Adrenal gland (tissue), 9 donors: ENCODE measurements at regions not wholly inside any gene's neighbourhood (a gene's known extent, or its start where the extent isn't known, plus 50 kb on each side); places are given as distances from the start of the nearest gene placed in this dataset.
"Not testable (repeated sequence)": the region's sequence is repeated elsewhere in the genome, so short reads cannot be mapped to it uniquely, and the experiment has no call there.

Source experiments
- DNase-seq, 7 donors: peaks; one replicate each; pipeline ENCODE4 v3.0.0-alpha.2; 2019 to 2020
- H3K27ac ChIP-seq, 5 donors: fragments of 200-600 bp; sonication (generic) in 4 of 5; 1 replicate in 3 of 5; 2 replicates in 2 of 5; pipeline versions ENCODE4 v1.5.1 to v1.8.0; 2016 to 2020; ENCODE audit warnings: mild to moderate bottlenecking in 1 of 5
- H3K27me3 ChIP-seq: fragments of 200-600 bp; 2 replicates; pipeline ENCODE4 v1.8.0; 2021
- H3K36me3 ChIP-seq, 2 donors: fragments of 200-600 bp; replicated peaks in 1 of 2; 1 replicate in 1 of 2; 2 replicates in 1 of 2; pipeline versions ENCODE4 v1.5.1 to v1.8.0; 2018 to 2022
- H3K4me1 ChIP-seq, 2 donors: fragments of 200-600 bp; replicated peaks in 1 of 2; 1 replicate in 1 of 2; 2 replicates in 1 of 2; pipeline versions ENCODE4 v1.5.1 to v1.8.0; 2018 to 2021
- H3K4me3 ChIP-seq, 4 donors: fragments of 200-600 bp; sonication (generic) in 3 of 4; one replicate each; pipeline ENCODE4 v1.5.1; 2016 to 2018
- H3K9me3 ChIP-seq, 3 donors: fragments of 200-600 bp; sonication (generic) in 1 of 3; replicated peaks in 1 of 3; 1 replicate in 2 of 3; 2 replicates in 1 of 3; pipeline versions ENCODE4 v1.5.1 to v1.8.0; 2016 to 2021
- POLR2A ChIP-seq, 2 donors: fragments of 450-650 bp; IDR thresholded peaks; one replicate each; pipeline ENCODE4 v1.6.1; 2017; ENCODE audit warnings: antibody characterized with exemption in 2 of 2, mild to moderate bottlenecking in 2 of 2, moderate library complexity in 1 of 2
- WGBS, 4 donors: extraction: QIAGEN DNeasy Blood & Tissue Kit in 2 of 4; methylation state at CpG; one replicate each; pipeline versions ENCODE4 v1.1.5 to v1.1.7; 2013 to 2017; 5-methylcytosine and 5-hydroxymethylcytosine counted together
- intact Hi-C, 2 donors: fragments of 100-400 bp; cut with DNase I; formaldehyde crosslinking; loops; one replicate each; pipeline versions ENCODE4 v1.14.1 to v1.15.0; 2022 to 2023
- TF ChIP-seq, protein P1 (sequence below), 6 experiments: fragments of 450-650 bp in 4 of 6; fragments of 200-600 bp in 2 of 6; sonication (generic) in 1 of 6; IDR thresholded peaks; 1 replicate in 5 of 6; 2 replicates in 1 of 6; pipeline versions ENCODE4 v1.5.1 to v1.8.0; 2016 to 2021; ENCODE audit warnings: antibody characterized with exemption in 6 of 6, mild to moderate bottlenecking in 2 of 6, moderate library complexity in 1 of 6
- donor health status: healthy with polysubstance abuse.
- donor health status: Bipolar disorder and iron deficiency.
- donor health status: DM: yes; HTN: yes; CAD: no.
- donor health status: DM: no; HTN: no; CAD: no.
- donor health status: DM: no; HTN: no; CAD: no.

DNA sequence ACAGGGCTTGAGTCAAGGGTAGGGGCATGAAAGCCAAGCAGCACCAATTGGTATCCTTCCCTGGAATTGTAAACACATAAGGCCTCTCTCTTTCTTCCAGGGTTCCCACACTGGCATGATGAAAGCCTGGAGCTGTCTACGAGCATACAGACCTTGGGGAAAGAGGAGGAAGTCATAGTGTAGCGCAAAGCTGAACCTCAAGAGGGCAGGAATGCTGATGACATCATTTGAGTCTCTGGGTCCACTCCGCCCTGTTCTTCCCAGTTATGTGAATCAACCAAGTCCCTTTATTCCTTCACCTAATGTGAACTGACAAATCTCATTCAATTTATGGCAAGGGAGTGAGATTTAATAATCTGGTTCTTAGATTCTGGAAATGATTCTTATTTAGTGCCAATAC, 266.4 kb upstream of the NCAM1 start:
- Histone ChIP-seq H3K4me1 (no peaks in the 10 kb centered on the region), H3K36me3 (no peaks in the 10 kb centered on the region), H3K9me3 (no peaks in the 10 kb centered on the region), H3K4me3 (no peak overlapping the region), H3K27ac (no peak overlapping the region), H3K27me3 (peaks cover 3% of the 10 kb centered on the region)
- intact Hi-C loops: no loop called here
- TF ChIP-seq POLR2A (IDR thresholded peaks at IDR 0.05): no peak
- TF ChIP-seq, protein P1, sequence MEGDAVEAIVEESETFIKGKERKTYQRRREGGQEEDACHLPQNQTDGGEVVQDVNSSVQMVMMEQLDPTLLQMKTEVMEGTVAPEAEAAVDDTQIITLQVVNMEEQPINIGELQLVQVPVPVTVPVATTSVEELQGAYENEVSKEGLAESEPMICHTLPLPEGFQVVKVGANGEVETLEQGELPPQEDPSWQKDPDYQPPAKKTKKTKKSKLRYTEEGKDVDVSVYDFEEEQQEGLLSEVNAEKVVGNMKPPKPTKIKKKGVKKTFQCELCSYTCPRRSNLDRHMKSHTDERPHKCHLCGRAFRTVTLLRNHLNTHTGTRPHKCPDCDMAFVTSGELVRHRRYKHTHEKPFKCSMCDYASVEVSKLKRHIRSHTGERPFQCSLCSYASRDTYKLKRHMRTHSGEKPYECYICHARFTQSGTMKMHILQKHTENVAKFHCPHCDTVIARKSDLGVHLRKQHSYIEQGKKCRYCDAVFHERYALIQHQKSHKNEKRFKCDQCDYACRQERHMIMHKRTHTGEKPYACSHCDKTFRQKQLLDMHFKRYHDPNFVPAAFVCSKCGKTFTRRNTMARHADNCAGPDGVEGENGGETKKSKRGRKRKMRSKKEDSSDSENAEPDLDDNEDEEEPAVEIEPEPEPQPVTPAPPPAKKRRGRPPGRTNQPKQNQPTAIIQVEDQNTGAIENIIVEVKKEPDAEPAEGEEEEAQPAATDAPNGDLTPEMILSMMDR (IDR thresholded peaks at IDR 0.05): no peak
- no peak for DNase-seq
- WGBS, 4 donors: 80 to 89% (median 82%) methylated on average over 3 of the region's 3 CpGs

DNA sequence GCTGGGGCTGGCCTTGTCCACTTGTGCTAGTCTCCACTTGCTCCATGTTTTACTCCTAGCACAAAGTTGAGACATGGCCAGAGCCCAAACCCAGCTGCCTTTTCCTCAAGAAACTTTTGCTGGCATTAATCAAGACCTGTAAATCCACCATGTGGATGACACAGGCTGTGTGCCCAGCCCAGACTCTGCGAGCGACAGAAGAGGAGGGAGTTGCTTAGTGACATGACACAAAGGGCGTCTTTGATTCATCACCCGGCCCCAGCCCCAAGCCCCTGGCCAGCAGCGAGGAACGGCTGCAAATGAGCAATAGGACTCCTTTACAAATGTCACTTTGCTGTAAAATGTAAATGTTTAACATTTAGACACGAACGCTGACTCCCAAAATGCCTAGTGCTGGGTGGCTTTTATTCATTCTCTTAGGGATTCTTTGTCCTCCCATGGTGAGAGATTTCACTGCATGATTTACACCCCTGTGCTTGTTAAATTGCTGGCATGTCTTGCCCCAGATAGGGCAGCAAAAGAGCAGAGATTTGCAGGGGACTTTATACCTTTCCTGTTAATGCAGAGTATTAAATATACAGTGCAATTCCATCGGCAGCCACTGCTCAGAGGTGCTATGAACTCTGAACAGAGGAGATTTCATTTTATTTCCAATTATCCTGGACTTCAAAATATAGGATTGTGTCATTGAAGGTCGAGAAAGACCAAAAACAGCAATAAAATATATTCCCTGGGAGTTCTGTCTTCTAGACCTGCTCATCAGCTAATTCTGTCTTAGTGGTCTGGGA, 263.6 kb upstream of the NCAM1 start:
- H3K9me3 ChIP-seq: no peaks in the 10 kb centered on the region
- peaks cover 3% of the 10 kb centered on the region for H3K27me3 ChIP-seq
- TF ChIP-seq POLR2A (IDR thresholded peaks at IDR 0.05): no peak
- TF ChIP-seq, protein P1 (IDR thresholded peaks at IDR 0.05): peak in 4 of 6 experiments; percentile 3 to 19 (median 14)
- H3K27ac ChIP-seq: no peak overlapping the region
- no peak overlapping the region for H3K4me3 ChIP-seq
- H3K4me1 ChIP-seq: no peaks in the 10 kb centered on the region
- intact Hi-C loops: no loop called here
- 45 to 58% (median 47%) methylated on average over 10 of the region's 10 CpGs for WGBS, 4 donors
- no peaks in the 10 kb centered on the region for H3K36me3 ChIP-seq
- DNase-seq: no peak

- H3K27me3 ChIP-seq: no peaks in the 10 kb centered on the region
- no peak overlapping the region for H3K4me3 ChIP-seq
- no peaks in the 10 kb centered on the region for H3K36me3 ChIP-seq
- TF ChIP-seq, protein P1 (IDR thresholded peaks at IDR 0.05): no peak
- TF ChIP-seq POLR2A (IDR thresholded peaks at IDR 0.05): no peak
- H3K27ac ChIP-seq: no peak overlapping the region
- intact Hi-C loops: no loop called here
- no peaks in the 10 kb centered on the region for H3K4me1 ChIP-seq
- DNase-seq: no peak
- WGBS, 4 donors: 72 to 85% (median 79%) methylated on average over 1 to 2 of the region's 2 CpGs
- H3K9me3 ChIP-seq: peaks cover 0 to 4% (median 0%) of the 10 kb centered on the region in 3 donors
Observed at GRCh38 chr11:112705148-112705547, 256.1 kb upstream of the NCAM1 start.

DNA sequence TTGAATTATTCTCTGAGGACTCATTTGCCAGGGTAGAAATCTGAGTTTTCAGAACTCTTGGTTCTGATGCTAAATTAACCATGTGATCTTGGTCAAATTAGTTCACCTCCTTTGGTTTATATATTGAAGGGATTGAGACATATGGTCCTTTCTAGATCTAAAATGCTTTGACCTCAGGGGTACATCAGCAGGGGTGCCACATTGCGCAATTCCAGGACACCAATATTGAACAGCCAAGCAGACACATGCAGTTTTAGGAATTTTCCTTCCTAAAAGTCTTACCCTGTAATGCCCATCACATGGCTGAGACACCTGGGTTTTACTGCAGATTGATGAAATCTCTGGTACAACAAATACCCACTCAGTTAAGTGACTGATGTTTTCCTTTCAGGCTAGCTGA, 254.4 kb upstream of the NCAM1 start:
- Histone ChIP-seq H3K36me3 (no peaks in the 10 kb centered on the region), H3K9me3 (peaks cover 0 to 4% (median 0%) of the 10 kb centered on the region in 3 donors), H3K27me3 (no peaks in the 10 kb centered on the region), H3K4me1 (no peaks in the 10 kb centered on the region), H3K4me3 (no peak overlapping the region), H3K27ac (no peak overlapping the region)
- intact Hi-C loops: no loop called here
- 79 to 100% (median 90%) methylated on average over 1 of the region's 1 CpG for WGBS, 4 donors
- no peak for DNase-seq
- TF ChIP-seq POLR2A (IDR thresholded peaks at IDR 0.05): no peak
- TF ChIP-seq, protein P1 (IDR thresholded peaks at IDR 0.05): no peak

- H3K27ac ChIP-seq, DNase-seq, H3K4me3 ChIP-seq, H3K9me3 ChIP-seq, H3K4me1 ChIP-seq, intact Hi-C loops, H3K36me3 ChIP-seq, H3K27me3 ChIP-seq: not testable (repeated sequence)
- WGBS, 4 donors: 80 to 91% (median 85%) methylated on average over 4 of the region's 4 CpGs
Observed at GRCh38 chr11:112714340-112714739, 246.9 kb upstream of the NCAM1 start.
